ENCODE measurements at regions not wholly inside any gene's neighbourhood (a gene's known extent, or its start where the extent isn't known, plus 50 kb on each side); places are given as distances from the start of the nearest gene placed in this dataset.
"Not testable (repeated sequence)": the region's sequence is repeated elsewhere in the genome, so short reads cannot be mapped to it uniquely, and the experiment has no call there.

DNA sequence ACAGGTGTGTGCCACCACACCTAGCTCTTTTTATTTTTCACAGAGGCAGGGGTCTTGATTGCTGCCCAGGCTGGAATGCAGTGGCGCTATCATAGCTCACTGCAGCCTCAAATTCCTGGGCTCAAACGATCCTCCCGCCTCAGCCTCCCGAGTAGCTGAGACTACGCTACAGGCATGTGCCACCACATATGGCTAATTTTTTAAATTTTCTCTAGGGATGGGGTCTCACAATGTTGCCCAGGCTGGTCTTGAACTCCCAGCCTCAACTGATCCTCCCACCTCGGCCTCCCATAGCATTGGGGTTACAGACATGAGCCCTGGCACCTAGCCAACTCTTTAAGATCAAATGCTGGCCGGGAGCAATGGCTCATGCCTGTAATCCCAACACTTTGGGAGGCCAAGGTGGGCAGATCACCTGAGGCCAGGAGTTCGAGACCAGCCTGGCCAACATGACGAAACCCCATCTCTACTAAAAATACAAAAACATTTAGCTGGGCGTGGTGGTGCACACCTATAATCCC is 50.6 kb upstream of the MYL10 start:
- not testable (repeated sequence) for DNase-seq (ENCODE audit: extremely low read depth, low read depth)

DNA sequence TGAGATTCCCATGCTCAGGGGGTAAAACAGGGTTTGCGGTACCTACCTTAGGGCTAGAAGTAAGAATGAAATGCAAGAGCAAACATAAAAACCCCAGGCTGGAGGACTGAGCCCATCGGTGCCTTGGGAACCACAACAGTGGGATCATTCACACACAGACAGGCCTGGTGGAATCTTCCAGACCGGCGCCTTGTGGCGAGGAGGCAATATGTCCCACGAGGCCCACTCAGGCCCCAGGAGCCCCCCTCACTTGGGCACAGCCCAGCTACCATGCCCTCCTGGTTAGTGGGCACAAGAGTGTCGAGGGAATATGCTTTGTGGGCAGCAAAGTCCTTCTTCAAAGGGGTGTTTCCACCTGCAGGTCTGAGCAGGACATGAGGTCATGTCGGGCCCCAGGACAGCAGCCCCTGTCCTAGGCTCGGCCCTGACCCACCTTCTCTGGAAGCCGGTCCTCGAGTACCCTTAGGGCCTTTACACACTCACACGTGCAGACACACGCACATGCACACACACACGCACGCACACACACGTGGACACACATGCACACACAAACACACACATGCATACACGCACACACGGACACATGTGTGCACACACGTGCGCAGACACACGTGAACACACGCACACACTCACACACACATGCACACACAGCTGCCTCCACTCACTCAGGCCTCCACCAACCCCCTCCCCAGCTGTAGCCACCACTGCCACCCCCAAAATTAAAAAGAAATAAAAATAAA is 51.5 kb upstream of the MYL10 start:
- DNase-seq (ENCODE audit: extremely low read depth, low read depth) = no peak

DNA sequence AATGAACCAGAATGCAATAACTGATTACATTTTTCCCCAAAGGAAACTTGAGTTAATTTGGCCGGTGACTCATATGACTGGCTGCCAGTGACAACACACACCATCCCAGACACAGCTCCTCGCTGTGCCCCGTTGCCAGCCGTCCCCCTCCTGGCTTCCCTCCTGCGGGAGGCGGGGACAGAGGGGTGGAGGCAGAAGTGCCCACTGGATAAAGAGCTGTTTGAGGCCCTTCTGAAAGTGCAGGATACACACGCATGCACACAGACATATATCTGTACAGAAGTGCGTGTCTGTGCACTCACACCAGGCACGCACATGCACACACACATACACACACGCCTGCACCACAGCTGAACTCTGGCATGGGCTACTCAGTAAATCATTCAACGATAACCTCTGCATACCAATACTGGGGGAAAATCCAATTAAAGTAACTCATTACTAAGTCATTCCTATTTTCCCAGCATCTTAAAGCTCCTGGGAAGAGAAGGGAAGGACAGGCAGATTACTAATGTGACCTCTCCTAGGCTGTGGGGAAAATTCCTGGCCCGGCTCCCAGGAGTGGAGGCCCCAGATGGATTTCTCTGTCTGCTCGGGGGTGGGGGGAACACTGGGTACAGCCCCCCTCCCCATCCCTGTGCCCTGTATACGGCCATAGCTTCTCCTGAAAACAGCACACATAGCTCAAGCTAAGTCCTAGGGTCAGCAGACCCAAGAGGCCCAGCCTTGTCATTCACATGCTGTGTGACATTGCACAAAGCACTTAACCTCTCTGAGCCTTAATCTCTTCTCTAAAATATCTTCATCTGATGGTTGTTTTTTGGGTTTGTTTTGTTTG is 52.3 kb upstream of the MYL10 start:
- DNase-seq (ENCODE audit: extremely low read depth, low read depth) = peak; percentile 9

DNA sequence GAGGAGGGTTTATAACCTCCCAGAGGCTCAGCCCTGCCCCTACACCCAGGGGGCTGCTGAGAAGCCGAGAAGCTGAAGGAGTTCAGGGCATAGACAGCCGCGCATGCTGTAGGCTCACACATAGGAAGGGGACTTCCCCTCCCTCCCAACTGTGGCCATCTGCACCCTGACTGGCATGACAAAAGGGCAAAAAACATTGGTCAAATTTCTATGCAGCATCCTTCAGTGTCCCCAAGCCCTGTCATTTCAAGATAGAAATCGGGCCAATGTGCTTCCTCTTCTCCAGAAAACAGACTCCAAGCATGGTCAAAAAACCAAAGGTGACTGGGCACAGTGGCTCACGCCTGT is 55.9 kb upstream of the MYL10 start:
- DNase-seq (ENCODE audit: extremely low read depth, low read depth) = no peak

GRCh38 chr7:101686030-101686429 is 56.9 kb upstream of the MYL10 start:
- no peak for DNase-seq (ENCODE audit: extremely low read depth, low read depth)

- no peak for DNase-seq (ENCODE audit: extremely low read depth, low read depth)
Measured at GRCh38 chr7:101687081-101687480, 58.0 kb upstream of the MYL10 start.

- DNase-seq (ENCODE audit: extremely low read depth, low read depth) = no peak
Measured at GRCh38 chr7:101687791-101688182, 58.7 kb upstream of the MYL10 start.

DNA sequence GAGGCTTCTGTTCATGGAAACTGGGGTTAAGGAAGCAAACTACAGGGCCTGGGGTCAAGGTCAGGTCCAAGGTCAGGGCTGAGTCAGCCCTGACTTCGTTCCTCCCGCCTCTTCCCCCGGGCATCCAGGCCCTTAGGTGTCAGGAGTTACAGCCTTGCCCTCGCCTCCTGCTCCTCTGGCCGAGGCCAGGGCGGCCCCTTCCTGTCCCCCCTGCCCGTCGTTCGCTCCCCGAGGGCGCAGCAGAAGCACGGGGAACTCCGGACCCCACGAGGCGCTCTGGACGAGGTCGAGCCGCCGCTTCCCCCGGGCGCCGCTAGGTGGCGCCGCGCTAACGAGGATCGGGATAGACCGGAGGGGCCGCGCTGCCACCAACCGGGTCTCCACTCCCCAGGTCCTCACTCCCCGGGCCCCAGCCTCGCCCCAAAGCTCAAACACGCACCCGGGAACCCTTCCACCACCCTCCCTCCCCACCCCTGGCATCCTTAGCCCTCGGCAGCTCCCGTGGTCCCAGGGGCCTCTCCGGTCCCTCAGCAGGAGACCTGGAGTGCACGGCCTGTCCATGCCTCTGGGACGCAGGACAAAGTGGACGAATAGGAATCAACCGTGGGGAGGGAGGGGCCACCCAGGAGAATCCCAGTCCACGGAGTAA is 59.2 kb upstream of the MYL10 start:
- peak; percentile 60 for DNase-seq (ENCODE audit: extremely low read depth, low read depth)

DNA sequence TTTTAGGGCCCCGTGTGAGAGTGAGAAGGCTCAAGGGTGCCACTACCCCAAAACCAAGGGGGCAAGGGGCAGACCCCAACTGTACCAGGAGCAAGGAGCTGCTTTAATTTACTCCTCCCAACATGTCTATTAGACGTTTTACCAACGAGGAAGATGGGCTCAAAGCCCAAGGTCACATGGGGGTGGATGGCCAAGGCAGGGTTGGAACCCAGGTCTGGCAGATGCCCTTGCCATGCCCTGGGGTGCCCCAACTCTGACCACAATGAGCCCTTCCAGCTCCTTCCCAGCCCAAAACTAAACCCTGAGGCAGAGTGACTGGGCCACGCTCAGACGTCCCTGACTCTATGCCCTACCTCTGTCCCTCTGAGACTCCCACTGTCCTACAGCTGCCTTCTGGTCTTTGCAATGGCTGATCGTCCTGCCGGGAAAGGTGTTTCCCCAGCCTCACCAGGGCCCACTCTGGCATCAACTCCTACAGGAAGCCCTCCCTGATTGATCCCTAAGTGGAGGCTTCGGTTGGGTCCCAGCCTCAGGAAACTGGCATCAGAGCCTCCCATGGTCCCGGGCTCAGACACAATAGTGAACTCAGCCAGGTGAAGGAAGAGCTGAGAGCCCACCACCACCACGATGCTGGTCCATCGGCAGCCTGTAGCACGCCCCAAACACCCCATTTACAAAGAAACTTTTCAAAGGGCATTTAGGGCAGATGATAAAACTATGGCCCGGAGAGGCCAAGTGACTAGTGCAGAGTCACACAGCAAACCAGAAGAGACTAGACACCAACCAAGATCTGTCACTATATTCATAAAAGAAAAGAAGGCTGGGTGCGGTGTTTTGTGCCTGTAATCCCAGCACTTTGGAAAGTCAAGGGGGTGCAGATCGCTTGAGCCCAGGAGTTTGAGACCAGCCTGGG is 60.2 kb upstream of the MYL10 start:
- DNase-seq (ENCODE audit: extremely low read depth, low read depth) = no peak

DNA sequence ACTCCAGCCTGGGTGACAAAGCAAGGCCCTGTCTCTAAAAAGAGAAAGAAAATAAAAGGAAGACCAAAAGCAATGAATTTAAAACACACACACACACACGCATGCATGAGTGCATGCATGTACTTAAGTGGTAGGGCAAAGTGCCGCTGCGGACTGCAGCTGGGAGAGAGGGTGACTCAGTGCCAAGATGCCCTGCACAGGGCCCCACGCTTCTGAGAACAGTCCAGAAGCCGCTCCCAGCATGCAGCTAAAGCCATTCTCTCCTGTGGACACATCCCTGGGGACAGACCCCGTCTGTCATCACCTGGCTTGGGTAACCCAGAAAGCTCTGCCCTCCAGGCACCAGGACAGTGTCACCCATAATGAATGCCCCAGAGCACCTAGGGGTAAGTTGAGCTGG is 61.0 kb upstream of the MYL10 start:
- no peak for DNase-seq (ENCODE audit: extremely low read depth, low read depth)

DNA sequence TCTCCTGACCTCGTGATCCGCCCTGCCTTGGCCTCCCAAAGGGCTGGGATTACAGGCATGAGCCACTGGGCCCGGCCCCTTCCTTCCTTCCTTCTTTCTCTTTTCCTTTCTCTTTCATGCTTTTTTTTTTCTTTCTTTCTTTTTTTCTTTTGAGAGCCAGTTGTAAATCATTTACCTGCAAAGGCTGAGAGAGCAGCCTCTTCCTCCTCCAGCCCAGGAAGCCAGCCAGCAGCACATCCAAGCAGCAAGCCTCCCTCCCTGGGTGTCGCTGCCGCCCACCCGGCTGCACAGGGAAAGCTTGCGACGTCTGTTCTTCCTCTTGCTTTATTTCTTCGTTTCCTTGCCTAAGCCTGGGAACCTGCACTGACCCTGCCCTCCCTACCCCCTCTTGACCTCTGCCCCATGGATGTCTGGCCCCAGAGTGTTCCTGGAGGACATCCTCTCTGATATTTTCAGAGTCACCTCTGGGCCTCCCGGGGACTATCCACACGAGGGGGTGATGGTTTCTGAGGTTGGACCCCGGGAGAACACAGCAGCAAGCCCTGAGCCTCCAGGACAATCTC is 62.8 kb upstream of the MYL10 start:
- no peak for DNase-seq (ENCODE audit: extremely low read depth, low read depth)

DNA sequence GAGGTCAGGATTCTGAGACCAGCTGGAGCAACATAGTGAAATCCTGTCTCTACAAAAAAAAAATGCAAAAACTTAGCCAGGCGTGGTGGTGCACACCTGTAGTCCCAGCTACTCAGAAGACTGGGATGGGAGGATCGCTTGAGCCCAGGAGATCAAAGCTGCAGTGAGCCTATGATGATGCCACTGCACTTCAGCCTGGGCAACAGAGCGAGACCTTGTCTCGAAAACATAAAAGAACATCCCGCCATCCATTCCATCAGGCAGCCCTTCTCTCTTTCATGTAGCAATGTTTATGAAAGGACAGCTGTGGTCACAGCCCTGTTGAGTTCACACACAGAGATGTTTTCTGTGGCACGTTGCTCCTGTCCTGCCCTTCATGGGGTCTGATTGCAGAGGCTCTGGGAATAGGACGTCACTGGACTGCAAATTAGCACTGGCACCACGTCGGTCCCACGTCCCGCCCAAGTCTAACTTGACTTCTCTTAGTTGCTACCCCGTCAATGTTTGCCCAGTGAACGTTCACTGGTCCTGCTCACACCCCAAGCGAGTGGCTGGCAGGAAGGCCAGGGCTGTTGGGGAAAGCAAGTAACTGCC is 64.5 kb upstream of the MYL10 start:
- DNase-seq (ENCODE audit: extremely low read depth, low read depth) = no peak

- DNase-seq (ENCODE audit: extremely low read depth, low read depth) = no peak
Measured at GRCh38 chr7:101698964-101699363, 69.9 kb upstream of the MYL10 start.

- no peak for DNase-seq (ENCODE audit: extremely low read depth, low read depth)
Measured at GRCh38 chr7:101699399-101699798, 70.3 kb upstream of the MYL10 start.

DNA sequence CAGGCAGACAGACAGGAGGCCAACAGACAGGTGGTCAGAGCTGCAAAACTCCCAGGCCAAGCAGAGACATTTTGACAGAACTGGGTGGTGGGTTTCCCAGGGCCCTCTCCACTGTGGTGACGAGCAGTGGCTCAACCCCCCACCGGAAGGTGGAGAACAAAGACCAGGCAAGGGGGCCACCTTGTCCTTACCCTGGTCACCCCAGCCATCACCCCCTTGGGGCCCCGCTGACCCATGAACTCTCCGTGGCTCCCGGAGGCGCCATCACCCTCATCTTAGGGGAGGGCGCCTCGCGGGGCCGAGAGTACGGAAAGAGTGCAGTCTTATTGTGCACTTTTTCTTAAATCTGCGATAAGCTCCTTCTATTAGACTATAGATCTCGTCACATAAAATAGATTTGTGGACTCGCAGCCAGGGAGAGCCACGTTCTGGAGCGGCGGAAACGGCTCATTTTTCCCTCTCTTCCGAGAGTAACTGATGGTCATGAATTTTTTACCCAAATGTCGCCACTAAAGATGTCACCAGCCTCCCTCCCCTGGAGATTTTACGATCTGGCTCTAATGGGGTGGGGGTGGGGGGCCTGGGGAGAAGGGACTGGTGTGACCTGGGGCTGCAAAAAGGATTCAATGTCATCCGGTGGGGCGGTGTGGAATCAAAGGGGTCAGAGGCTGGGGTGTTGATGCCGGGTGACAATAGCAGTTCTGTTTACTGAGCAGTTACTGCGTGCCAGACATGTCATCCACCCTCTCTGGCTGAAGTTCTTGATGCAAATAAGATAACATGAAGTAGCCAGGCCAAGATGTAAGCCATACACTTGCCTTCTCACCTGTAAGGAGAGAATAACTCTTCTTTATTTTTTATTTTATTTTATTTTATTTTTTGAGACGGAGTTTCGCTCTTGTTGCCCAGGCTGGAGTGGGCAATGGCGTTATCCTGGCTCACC is 71.1 kb upstream of the MYL10 start:
- DNase-seq (ENCODE audit: extremely low read depth, low read depth) = no peak

DNA sequence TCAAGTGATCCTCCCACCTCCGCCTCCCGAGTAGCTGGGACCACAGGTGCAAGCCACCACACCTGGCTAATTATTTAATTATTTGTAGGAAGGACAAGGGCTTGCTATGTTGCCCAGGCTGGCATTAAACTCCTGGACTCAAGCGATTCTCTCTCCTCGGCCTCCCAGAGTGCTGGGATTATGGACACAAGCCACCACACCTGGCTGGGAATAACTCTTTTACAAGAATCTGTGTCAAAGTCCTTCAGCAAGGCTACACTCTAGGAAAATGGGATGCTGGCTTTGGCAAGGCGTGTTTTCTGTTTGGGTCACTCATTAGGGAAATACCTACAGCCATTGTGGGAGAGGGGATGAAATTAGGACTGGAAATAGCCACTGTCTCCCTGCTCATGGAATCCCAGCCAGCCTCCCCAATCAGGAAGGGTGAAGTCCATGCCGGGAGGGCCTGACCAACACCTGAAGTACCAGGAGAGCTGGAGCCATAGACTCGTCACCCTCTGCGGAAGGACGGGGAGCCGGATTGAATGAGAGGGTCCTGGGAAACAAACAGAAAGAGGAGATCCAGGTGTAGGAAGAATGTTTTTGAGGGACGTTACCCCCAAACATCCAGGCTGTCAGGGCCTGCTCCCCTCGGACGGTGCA is 72.2 kb upstream of the MYL10 start:
- DNase-seq (ENCODE audit: extremely low read depth, low read depth) = no peak

GRCh38 chr7:101702362-101702850 is 73.3 kb upstream of the MYL10 start:
- peak; percentile 29 for DNase-seq (ENCODE audit: extremely low read depth, low read depth)

GRCh38 chr7:101705331-101705730 is 76.2 kb upstream of the MYL10 start:
- no peak for DNase-seq (ENCODE audit: extremely low read depth, low read depth)
